ENCODE measurements at regions not wholly inside any gene's neighbourhood (a gene's known extent, or its start where the extent isn't known, plus 50 kb on each side); places are given as distances from the start of the nearest gene placed in this dataset.

DNA sequence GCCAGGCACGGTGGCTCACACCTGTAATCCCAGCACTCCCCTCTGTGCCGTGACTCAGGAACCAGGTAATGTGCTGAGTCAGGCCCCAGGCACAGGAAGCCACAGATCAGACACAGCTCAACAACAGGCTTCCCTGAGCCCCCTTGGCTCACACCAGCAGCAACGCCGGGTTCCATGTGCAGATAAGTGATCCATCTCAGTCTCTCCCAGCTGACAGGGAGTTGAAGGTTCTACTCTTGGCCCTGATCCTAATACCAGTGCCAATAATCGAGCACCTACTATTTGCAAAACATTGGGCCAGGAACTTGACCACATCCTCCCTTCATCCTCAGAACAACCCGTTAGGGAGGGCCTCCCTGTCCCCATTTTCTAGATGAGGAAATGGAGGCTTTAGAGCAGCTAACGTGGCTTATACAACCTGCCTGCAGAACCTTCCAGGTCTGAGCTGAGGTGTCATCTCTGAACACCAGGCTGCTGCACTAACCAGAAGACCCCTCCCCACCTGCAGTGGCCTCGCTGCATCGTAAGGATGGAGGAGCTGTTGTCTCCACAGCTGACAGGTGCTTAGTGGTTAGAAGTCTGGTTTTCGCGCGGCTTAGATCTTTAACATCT lies 64.8 kb upstream of the AMZ2 start:
- DNase-seq (ENCODE audit: low read depth, low spot score): no peak

DNA sequence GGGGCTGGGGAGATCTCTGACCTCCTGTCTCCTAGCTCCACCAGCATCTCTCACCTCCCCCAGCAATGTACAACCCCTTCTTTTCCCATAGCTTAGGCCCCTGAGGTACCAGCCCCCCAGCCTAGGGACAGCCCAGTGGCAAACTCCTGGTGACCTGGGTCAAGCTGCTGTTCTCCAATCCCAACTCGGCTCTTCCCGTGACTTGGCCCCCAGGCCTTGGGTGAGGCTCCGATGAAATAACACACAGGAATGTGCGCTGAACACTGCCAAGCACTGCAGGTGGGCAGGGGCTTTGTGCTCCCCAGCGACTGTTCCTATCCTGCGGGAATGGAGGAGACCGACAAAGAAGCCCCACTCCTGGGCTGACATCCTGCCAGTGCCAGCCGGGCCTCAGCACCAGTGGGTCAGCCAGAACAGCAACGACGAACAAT lies 63.7 kb upstream of the AMZ2 start:
- no peak for DNase-seq (ENCODE audit: low read depth, low spot score)

DNA sequence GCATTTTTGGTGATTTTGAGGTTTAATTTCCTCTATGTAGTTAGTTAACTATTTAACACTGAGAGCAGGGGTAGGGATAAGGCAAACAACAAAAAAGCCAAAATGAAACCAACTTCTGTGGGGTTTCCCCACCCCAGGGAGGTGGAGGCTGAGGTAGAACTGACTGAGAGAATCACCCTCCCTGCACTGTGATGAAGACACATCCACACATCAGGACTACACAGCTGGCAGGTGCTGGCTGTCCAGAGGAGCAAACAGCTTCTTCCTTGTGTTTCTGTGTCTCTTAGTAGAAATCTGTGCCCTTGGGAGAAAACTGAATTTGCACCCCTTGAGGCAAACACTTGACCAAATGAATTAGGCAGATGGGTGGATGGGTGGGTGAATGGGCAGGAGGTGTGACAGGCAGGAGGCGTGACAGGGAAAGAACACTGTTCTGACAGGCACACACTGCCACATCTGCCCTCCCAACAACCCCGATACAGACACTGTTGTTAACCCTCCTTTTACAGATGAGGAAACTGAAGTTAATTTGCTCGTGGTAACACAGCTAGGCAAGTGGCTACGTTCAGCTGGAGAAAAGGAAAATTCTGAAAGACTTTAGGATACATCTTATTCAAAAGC lies 62.9 kb upstream of the AMZ2 start:
- no peak for DNase-seq (ENCODE audit: low read depth, low spot score)

DNA sequence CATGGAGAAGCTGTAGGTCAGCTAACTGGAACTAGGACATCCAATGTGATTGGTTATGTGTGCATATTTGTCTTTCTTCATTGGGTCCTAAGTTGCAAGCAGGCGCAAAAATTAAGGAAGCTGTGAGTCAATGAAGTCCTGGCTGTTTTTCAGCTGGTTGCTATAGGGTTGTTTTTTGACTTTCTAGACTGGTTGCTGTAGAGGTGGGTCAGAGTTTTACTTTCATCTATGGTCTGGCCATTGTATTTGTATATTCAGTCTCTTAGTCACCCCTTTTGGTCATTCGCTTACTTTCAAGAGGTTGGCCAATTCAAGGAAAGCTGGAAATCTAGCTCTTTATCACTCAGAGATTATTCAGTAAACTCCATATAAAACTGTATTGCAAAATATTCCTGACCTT lies 62.0 kb upstream of the AMZ2 start:
- DNase-seq (ENCODE audit: low read depth, low spot score): no peak

DNA sequence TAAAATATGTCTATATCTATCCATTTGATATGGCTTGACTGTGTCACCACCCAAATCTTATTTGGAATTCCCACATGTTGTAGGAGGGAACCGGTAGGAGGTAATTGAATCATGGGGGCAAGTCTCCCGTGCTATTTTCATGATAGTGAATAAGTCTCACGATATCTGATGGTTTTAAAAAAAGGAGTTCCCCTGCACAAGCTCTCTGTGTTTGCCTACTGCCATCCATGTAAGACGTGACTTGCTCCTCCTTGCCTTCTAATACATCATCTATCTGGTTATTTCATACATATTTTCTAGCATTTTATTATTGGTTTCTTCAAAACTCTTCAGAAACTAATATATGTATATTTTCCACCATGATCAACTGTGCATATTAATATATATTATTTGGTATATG lies 57.3 kb upstream of the AMZ2 start:
- no peak for DNase-seq (ENCODE audit: low read depth, low spot score)

DNA sequence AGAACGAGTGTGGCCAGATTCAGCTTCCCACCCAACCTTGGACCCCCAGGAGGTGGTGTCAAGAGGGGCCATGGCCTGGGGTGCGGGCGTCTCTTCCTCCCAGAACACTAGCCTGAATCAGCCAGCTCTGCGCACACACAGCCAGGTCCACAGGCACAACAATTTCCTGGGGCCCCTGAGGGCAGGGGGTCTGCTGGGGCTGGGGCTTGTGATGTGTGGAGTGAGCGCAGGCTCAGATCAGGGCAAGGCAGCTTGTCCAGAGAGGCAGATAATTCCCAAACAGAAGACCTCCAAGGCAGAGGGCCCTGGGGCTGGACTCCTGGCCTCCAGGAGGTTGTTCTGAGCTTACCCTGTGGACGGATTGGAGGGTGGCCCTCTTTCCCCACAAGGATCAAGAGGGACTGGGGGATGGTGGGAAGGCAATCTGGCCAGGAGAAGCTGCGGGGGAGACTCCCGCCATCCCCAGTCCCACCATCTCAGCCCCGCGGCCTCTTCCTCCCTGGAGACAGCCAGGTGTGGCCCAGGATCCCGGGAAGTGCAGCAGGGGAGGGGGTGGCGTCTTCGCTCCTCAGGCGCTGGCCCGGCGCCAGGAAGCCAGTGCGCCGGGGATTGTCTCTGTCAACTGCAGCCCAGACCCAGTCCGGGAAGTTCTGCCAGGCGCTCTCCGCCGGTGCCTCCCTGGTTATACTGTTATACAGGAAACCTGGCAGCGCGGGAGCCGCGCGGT lies 52.0 kb upstream of the AMZ2 start:
- DNase-seq (ENCODE audit: low read depth, low spot score): no peak

DNA sequence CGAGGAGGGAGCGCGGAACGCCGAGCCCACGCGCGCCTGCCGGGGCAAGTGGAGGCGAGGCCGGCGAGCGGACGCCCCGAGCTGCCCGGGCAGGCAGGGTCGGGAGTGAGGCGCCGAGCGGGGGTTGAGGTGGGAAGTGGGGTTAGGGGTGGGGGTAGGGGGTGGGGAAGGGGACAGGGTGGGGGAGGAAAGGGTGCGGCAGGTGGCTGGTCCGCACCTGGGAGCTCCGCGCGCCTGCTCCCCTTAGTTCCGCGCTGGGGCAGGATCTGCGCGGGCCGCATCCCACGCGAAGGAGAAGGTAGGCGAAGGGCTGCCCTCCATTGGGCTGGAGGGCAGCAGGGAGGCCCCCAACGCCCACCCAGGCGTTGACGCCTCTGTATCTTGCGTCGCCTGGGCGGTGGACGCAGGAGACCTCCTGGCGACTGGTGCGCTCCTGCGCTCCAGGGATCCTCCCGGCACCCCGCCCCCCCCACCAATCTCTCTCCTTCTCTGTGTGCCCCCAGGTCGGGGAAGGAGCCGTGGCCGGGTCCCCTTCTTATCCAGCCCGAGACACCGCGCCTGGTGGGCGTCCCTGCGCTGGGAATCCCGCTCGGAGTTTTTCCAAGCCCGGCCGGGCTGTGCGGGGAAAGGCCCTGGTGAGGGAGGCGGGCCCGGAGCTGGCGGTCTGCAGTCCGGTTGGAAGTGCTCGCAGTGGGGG lies 51.3 kb upstream of the AMZ2 start:
- no peak for DNase-seq (ENCODE audit: low read depth, low spot score)

DNA sequence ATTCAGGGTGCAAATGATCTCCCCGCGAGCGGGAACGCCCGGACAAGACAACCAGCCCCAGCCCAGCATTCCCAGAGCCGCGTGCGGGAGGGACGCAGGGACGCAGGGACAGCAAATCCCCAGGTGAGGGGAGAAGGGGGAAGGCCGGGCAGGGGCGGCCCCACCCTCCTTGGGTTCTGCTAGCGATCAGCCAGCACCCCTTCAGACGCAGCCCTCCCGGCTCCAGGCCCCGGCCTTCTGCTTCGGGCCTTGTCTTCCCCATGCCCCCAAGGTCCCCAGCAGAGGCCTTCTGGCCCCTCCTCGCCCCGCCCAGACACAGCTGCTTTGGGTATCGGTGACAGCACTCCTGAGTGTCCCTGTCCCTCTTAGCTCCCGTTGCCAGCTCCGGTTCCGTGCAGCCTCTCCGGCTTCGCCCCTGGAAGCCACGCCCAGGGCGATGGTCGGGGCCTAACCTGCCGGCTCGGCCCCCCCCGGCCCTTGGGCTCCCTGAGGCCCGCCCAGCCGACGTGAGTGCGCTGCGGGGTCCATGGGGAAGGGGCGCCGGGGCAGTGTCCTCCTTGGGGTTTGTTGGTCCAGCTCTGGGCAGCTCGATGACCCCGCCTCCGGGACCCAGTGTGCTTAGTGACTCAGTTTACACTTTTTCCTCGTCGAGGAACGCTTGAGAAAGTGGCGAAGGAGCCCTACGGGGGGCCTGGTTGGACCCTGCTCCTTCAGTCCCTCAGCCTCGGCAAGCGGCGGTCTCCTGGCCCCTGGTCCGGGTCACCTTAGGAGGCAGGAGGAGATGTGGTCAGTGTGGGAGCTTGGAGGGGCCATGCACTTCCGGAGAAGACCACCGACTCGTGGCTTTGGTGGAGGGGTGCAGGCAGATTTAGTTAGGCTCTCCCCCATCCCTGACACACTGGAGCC lies 50.5 kb upstream of the AMZ2 start:
- DNase-seq (ENCODE audit: low read depth, low spot score): no peak

DNA sequence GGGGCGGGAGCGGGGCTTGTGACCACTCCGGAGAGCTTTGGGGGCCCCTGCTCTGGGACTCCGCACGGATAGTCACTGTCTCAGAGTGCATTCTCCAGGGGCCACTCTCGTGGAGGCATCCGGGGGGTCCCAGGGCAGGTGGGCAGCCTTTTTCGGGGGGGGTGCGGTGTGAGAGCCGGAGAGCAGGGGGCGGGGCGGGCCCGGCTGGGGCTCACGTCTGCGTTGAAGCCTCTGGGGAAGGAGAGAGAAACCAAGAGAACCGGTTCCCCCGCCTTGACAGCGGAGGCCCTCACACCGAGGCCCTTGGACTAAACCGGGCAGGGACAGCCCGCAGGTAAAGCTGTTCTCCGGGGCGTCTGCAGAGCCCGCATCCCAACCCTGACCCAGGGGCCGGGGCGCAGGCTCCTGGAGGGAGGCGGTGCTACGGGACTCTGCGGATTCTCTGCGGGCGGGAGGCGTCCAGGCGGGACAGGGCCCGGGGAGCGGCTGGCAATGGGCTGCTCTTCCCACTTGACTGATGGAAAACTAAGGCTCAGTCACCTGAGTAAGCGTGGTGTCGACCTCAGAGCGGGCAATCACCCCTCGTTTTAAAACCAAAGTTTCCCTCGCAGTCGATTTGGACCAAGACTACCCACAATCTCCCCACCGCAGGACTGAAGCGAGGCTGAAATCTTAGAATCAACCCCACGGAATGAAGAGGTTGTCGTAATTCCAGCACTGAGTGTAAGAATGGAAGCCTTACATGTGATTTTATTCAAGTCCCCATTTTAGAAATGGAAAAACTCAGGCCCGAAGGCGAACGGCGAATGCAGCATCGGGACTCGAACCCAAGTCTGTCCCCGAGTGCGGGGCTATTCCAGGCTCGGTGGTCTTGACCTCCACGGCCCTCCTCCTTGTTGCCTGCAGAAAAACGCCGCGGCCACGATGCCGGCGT lies 49.6 kb upstream of the AMZ2 start:
- DNase-seq (ENCODE audit: low read depth, low spot score): no peak

All from activated naive CD8-positive, alpha-beta T cell treated with anti-CD3 and anti-CD28 coated beads, Interleukin-2, amount 50 U/mL, for 16 hours (primary cell).